WTC11 (cell line): ENCODE measurements at regions not wholly inside any gene's neighbourhood (a gene's known extent, or its start where the extent isn't known, plus 50 kb on each side); places are given as distances from the start of the nearest gene placed in this dataset.

Experiments
- ATAC-seq: fragments of 200-7000 bp; cut with Tn5 transposase; 2 replicates; pipeline ENCODE4 v1.10.0; 2021; ENCODE audit warnings: mild to moderate bottlenecking, moderate library complexity
- CTCF ChIA-PET: fragments of 300-600 bp; sonication (Branson Sonifier 250); formaldehyde crosslinking; loops from one replicate; lab custom pipeline; 2021; ENCODE audit warnings: antibody characterized with exemption; lab: Charles Lee
- POLR2A ChIA-PET: fragments of 350-600 bp; sonication (Branson Sonifier 250); formaldehyde crosslinking; loops from one replicate; lab custom pipeline; 2021; ENCODE audit warnings: antibody characterized with exemption; lab: Charles Lee
- DNase-seq: peaks from one replicate; pipeline ENCODE4 v3.0.0; 2021; ENCODE audit warnings: low spot score
- H3K27ac Mint-ChIP-seq: 2 replicates; pipeline ENCODE4 v1.8.0; 2021; ENCODE audit warnings: mixed read lengths
- H3K27me3 Mint-ChIP-seq: 2 replicates; pipeline ENCODE4 v1.8.0; 2021; ENCODE audit warnings: low read depth, mild to moderate bottlenecking, moderate library complexity, mixed read lengths
- H3K36me3 Mint-ChIP-seq: 2 replicates; pipeline ENCODE4 v1.8.0; 2021; ENCODE audit warnings: mixed read lengths
- H3K4me1 Mint-ChIP-seq: 2 replicates; pipeline ENCODE4 v1.8.0; 2022; ENCODE audit warnings: mixed read lengths
- H3K4me3 Mint-ChIP-seq: 2 replicates; pipeline ENCODE4 v1.8.0; 2021; ENCODE audit warnings: mild to moderate bottlenecking, moderate library complexity, mixed read lengths
- H3K9me3 Mint-ChIP-seq: 2 replicates; pipeline ENCODE4 v1.8.0; 2021; ENCODE audit warnings: mixed read lengths
- ARID4B ChIP-seq: sonication (generic); formaldehyde crosslinking; IDR thresholded peaks from 2 replicates; pipeline ENCODE4 v1.8.0; 2023; ENCODE audit warnings: missing genetic modification reagents, mild to moderate bottlenecking, borderline replicate concordance
- ATF6 ChIP-seq: sonication (generic); formaldehyde crosslinking; IDR thresholded peaks from 2 replicates; pipeline ENCODE4 v1.8.1; 2023; ENCODE audit warnings: mild to moderate bottlenecking, missing genetic modification reagents
- CDX4 ChIP-seq: fragments of 250-450 bp; sonication (Bioruptor Pico); IDR thresholded peaks from 2 replicates; pipeline ENCODE4 v1.9.0; 2021; ENCODE audit warnings: moderate library complexity, mild to moderate bottlenecking, inconsistent platforms, borderline replicate concordance
- CREM ChIP-seq: sonication (generic); formaldehyde crosslinking; IDR thresholded peaks from 2 replicates; pipeline ENCODE4 v1.8.1; 2022; ENCODE audit warnings: mild to moderate bottlenecking, missing genetic modification reagents, moderate library complexity
- E2F1 ChIP-seq: sonication (generic); formaldehyde crosslinking; IDR thresholded peaks from 2 replicates; pipeline ENCODE4 v1.8.0; 2022; ENCODE audit warnings: mild to moderate bottlenecking, missing genetic modification reagents
- EMX1 ChIP-seq: fragments of 250-450 bp; sonication (Bioruptor Pico); IDR thresholded peaks from 2 replicates; pipeline ENCODE4 v1.8.0; 2021; ENCODE audit warnings: mild to moderate bottlenecking
- ERG ChIP-seq: fragments of 250-450 bp; sonication (Bioruptor Pico); IDR thresholded peaks from 2 replicates; pipeline ENCODE4 v1.8.0; 2021; ENCODE audit warnings: mild to moderate bottlenecking
- FOXP4 ChIP-seq: sonication (generic); formaldehyde crosslinking; IDR thresholded peaks from 2 replicates; pipeline ENCODE4 v1.8.0; 2022; ENCODE audit warnings: mild to moderate bottlenecking, missing genetic modification reagents
- HMGA2 ChIP-seq: fragments of 250-450 bp; sonication (Bioruptor Pico); IDR thresholded peaks from 2 replicates; pipeline ENCODE4 v1.4.0; 2021; ENCODE audit warnings: mild to moderate bottlenecking, moderate library complexity
- JUN ChIP-seq: sonication (generic); formaldehyde crosslinking; IDR thresholded peaks from 2 replicates; pipeline ENCODE4 v1.8.0; 2023; ENCODE audit warnings: mild to moderate bottlenecking, missing genetic modification reagents
- NFATC4 ChIP-seq: fragments of 250-450 bp; sonication (Bioruptor Pico); IDR thresholded peaks from 2 replicates; pipeline ENCODE4 v1.9.0; 2021; ENCODE audit warnings: mild to moderate bottlenecking
- OVOL2 ChIP-seq: fragments of 250-450 bp; sonication (Bioruptor Pico); IDR thresholded peaks from 2 replicates; pipeline ENCODE4 v1.9.0; 2021; ENCODE audit warnings: mild to moderate bottlenecking, borderline replicate concordance
- PRRX2 ChIP-seq: fragments of 250-450 bp; sonication (Bioruptor Pico); IDR thresholded peaks from 2 replicates; pipeline ENCODE4 v1.8.0; 2021; ENCODE audit warnings: mild to moderate bottlenecking
- SMAD4 ChIP-seq: sonication (generic); formaldehyde crosslinking; IDR thresholded peaks from 2 replicates; pipeline ENCODE4 v1.8.0; 2022; ENCODE audit warnings: mild to moderate bottlenecking, missing genetic modification reagents
- TP53 ChIP-seq: sonication (generic); formaldehyde crosslinking; IDR thresholded peaks from 2 replicates; pipeline ENCODE4 v1.8.1; 2023; ENCODE audit warnings: mild to moderate bottlenecking, missing genetic modification reagents
- USF1 ChIP-seq: sonication (generic); formaldehyde crosslinking; IDR thresholded peaks from 2 replicates; pipeline ENCODE4 v1.8.0; 2022; ENCODE audit warnings: mild to moderate bottlenecking, missing genetic modification reagents
- ZBTB43 ChIP-seq: sonication (generic); formaldehyde crosslinking; IDR thresholded peaks from 2 replicates; pipeline ENCODE4 v1.8.1; 2023; ENCODE audit warnings: mild to moderate bottlenecking, missing genetic modification reagents
- ZNF396 ChIP-seq: fragments of 250-450 bp; sonication (Bioruptor Pico); IDR thresholded peaks from 2 replicates; pipeline ENCODE4 v1.8.0; 2021; ENCODE audit warnings: mild to moderate bottlenecking, moderate library complexity, borderline replicate concordance

- TF ChIP-seq ARID4B (CRISPR knock-in tag): no peak
- no peak for TF ChIP-seq NFATC4 (CRISPR knock-in tag)
- TF ChIP-seq EMX1 (CRISPR knock-in tag): no peak
- TF ChIP-seq E2F1 (CRISPR knock-in tag): no peak
Measured at GRCh38 chr13:105047676-105048295, 1487.7 kb downstream of the EFNB2 start (continued).

GRCh38 chr13:105037110-105037509 lies 1498.4 kb downstream of the EFNB2 start:
- no peak for DNase-seq
- Mint-ChIP-seq H3K4me3 (no peak overlapping the region), H3K9me3 (peaks cover 21% of the 10 kb centered on the region), H3K27ac (no peak overlapping the region), H3K4me1 (peaks cover 22% of the 10 kb centered on the region), H3K27me3 (no peaks in the 10 kb centered on the region; the same call in 1 of the 2 replicates), H3K36me3 (peaks cover 12% of the 10 kb centered on the region)
- no peak for TF ChIP-seq USF1 (CRISPR knock-in tag)
- TF ChIP-seq ATF6 (CRISPR knock-in tag): no peak
- no peak for TF ChIP-seq JUN (CRISPR knock-in tag)
- no peak for TF ChIP-seq TP53
- TF ChIP-seq CREM (CRISPR knock-in tag): no peak
- no peak for TF ChIP-seq OVOL2 (CRISPR knock-in tag)
- TF ChIP-seq HMGA2 (CRISPR knock-in tag): no peak
- TF ChIP-seq SMAD4 (CRISPR knock-in tag): no peak
- TF ChIP-seq ZBTB43: no peak
- POLR2A ChIA-PET: no interaction called here
- CTCF ChIA-PET: no interaction called here
- ATAC-seq: no peak

GRCh38 chr13:105035092-105035491 lies 1500.4 kb downstream of the EFNB2 start:
- no peak overlapping the region for H3K4me3 Mint-ChIP-seq
- ChIA-PET CTCF (interaction anchor here (0.6 kb wide), 1 partner anchor 1087 kb away, joined by 3 read pairs; no protein-coding TSS in a partner anchor), POLR2A (no interaction called here)
- ATAC-seq (no peak), DNase-seq (no peak)
- no peaks in the 10 kb centered on the region for H3K27me3 Mint-ChIP-seq
- H3K9me3 Mint-ChIP-seq: peaks cover 5% of the 10 kb centered on the region; the same call in 1 of the 2 replicates
- peaks cover 30% of the 10 kb centered on the region for H3K4me1 Mint-ChIP-seq
- no peak overlapping the region for H3K27ac Mint-ChIP-seq
- no peaks in the 10 kb centered on the region for H3K36me3 Mint-ChIP-seq
- TF ChIP-seq CDX4 (CRISPR knock-in tag) (no peak), FOXP4 (CRISPR knock-in tag) (no peak), ZNF396 (CRISPR knock-in tag) (no peak), PRRX2 (CRISPR knock-in tag) (no peak), ERG (CRISPR knock-in tag) (no peak)
